GM12891 (cell line): ENCODE measurements at regions not wholly inside any gene's neighbourhood (a gene's known extent, or its start where the extent isn't known, plus 50 kb on each side); places are given as distances from the start of the nearest gene placed in this dataset.

Source experiments
- PAX5 ChIP-seq: IDR thresholded peaks from 2 replicates; pipeline ENCODE4 v1.6.1; 2011; ENCODE audit warnings: low read length, moderate library complexity, mild to moderate bottlenecking; ENCODE audit not compliant: insufficient read depth, severe bottlenecking
- POLR2A ChIP-seq: IDR thresholded peaks from 2 replicates; pipeline ENCODE4 v1.6.1; 2011; ENCODE audit warnings: low read depth, low read length, control low read depth
- POLR2AphosphoS5 ChIP-seq: IDR thresholded peaks from 2 replicates; pipeline ENCODE4 v1.6.1; 2011; ENCODE audit warnings: low read depth, low read length, control low read depth
- TAF1 ChIP-seq: IDR thresholded peaks from 2 replicates; pipeline ENCODE4 v1.6.1; 2011; ENCODE audit warnings: low read depth, low read length, control low read depth

- TF ChIP-seq TAF1, result no peak
- TF ChIP-seq POLR2A, result no peak
- no peak for TF ChIP-seq POLR2AphosphoS5
- no peak for TF ChIP-seq PAX5
These were observed 54.5 kb upstream of the GPI start for GRCh38 chr19:34310494-34310981.
